HepG2 (cell line): ENCODE measurements at regions not wholly inside any gene's neighbourhood (a gene's known extent, or its start where the extent isn't known, plus 50 kb on each side); places are given as distances from the start of the nearest gene placed in this dataset.

Experiments
- BCLAF1 ChIP-seq: fragments of 450-650 bp; IDR thresholded peaks from 2 replicates; pipeline ENCODE4 v1.6.1; 2017; ENCODE audit warnings: mild to moderate bottlenecking
- KLF11 ChIP-seq: IDR thresholded peaks from 2 replicates; pipeline ENCODE4 v1.6.1; 2016; ENCODE audit warnings: missing compliant biosample characterization
- NFIC ChIP-seq: IDR thresholded peaks from 2 replicates; pipeline ENCODE4 v1.6.1; 2012; ENCODE audit warnings: mild to moderate bottlenecking, low read length, inconsistent platforms
- NR2F6 ChIP-seq, 2 experiments: IDR thresholded peaks; 2 replicates each; pipeline ENCODE4 v1.6.1; 2016; ENCODE audit warnings: antibody characterized with exemption in 1 of 2, mild to moderate bottlenecking in 1 of 2
- POLR2AphosphoS5 ChIP-seq: IDR thresholded peaks from 2 replicates; pipeline ENCODE4 v1.6.1; 2012; ENCODE audit warnings: low read depth, low read length
- TBL1XR1 ChIP-seq: fragments of 150-350 bp; IDR thresholded peaks from 2 replicates; pipeline ENCODE4 v1.6.1; 2014; ENCODE audit warnings: borderline replicate concordance, low read length; ENCODE audit not compliant: partially characterized antibody
- ZBTB43 ChIP-seq: sonication (generic); formaldehyde crosslinking; conservative IDR thresholded peaks from 2 replicates; pipeline ENCODE4 v1.4.0; 2020; ENCODE audit warnings: missing genetic modification reagents
- ZFP41 ChIP-seq: sonication (generic); formaldehyde crosslinking; IDR thresholded peaks from 2 replicates; pipeline ENCODE4 v1.4.0; 2020; ENCODE audit warnings: mild to moderate bottlenecking, missing genetic modification reagents, borderline replicate concordance
- TF ChIP-seq, protein P1 (sequence below): sonication (generic); formaldehyde crosslinking; IDR thresholded peaks from 2 replicates; pipeline ENCODE4 v1.4.0; 2020; ENCODE audit warnings: missing genetic modification reagents
- TF ChIP-seq, protein P2 (sequence below): sonication (generic); formaldehyde crosslinking; IDR thresholded peaks from 2 replicates; pipeline ENCODE4 v1.5.0; 2020; ENCODE audit warnings: mild to moderate bottlenecking, missing genetic modification reagents, moderate library complexity

DNA sequence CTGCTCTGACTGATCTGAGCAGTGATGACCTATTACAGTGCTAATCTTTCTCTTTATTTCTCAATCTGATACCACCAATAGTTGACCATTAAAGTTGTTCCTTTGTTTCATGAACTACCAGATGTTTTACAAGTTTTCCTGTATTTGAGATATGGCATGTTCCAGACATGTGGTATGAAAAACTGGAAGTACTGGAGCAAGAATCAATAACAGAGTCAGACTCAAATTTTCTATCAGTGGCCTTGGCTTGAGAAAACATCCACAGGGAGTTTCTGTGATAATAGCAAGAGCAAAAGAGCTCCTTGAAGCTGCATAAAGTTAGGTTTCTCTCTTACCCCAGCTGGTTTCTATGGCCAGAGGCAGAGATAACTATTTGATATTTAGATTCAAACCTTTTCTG is 469.0 kb upstream of the STEAP1 start:
- TF ChIP-seq NFIC (no peak), ZBTB43 (CRISPR knock-in tag) (no peak), KLF11 (no peak), NR2F6 (IDR thresholded peaks at IDR 0.05) (no peak), NR2F6 (CRISPR knock-in tag; IDR thresholded peaks at IDR 0.05) (no peak), TBL1XR1 (no peak), BCLAF1 (no peak), ZFP41 (CRISPR knock-in tag) (no peak), POLR2AphosphoS5 (no peak)
- TF ChIP-seq, protein P1, sequence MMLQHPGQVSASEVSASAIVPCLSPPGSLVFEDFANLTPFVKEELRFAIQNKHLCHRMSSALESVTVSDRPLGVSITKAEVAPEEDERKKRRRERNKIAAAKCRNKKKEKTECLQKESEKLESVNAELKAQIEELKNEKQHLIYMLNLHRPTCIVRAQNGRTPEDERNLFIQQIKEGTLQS (CRISPR knock-in tag), result no peak
- TF ChIP-seq, protein P2, sequence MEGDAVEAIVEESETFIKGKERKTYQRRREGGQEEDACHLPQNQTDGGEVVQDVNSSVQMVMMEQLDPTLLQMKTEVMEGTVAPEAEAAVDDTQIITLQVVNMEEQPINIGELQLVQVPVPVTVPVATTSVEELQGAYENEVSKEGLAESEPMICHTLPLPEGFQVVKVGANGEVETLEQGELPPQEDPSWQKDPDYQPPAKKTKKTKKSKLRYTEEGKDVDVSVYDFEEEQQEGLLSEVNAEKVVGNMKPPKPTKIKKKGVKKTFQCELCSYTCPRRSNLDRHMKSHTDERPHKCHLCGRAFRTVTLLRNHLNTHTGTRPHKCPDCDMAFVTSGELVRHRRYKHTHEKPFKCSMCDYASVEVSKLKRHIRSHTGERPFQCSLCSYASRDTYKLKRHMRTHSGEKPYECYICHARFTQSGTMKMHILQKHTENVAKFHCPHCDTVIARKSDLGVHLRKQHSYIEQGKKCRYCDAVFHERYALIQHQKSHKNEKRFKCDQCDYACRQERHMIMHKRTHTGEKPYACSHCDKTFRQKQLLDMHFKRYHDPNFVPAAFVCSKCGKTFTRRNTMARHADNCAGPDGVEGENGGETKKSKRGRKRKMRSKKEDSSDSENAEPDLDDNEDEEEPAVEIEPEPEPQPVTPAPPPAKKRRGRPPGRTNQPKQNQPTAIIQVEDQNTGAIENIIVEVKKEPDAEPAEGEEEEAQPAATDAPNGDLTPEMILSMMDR (CRISPR knock-in tag), result no peak
